ENCODE measurements at regions not wholly inside any gene's neighbourhood (a gene's known extent, or its start where the extent isn't known, plus 50 kb on each side); places are given as distances from the start of the nearest gene placed in this dataset.

GRCh38 chr7:51477323-51477722 is 160.7 kb upstream of the COBL start:
- no peak overlapping the region for H3K27ac Mint-ChIP-seq (ENCODE audit: unreplicated experiment)
- Histone ChIP-seq H4K20me1 (ENCODE audit: insufficient read depth, low read length) (no peaks in the 10 kb centered on the region), H3K27ac (ENCODE audit: low read depth, low read length) (no peak overlapping the region), H3K79me2 (ENCODE audit: insufficient read depth, low read length) (no peaks in the 10 kb centered on the region), H3K9ac (ENCODE audit: low read length) (no peak overlapping the region), H3K36me3 (ENCODE audit: insufficient read depth, low read length) (no peaks in the 10 kb centered on the region), H3K9me3 (ENCODE audit: insufficient read depth, low read depth, low read length) (peaks cover 7% of the 10 kb centered on the region), H3K4me1 (ENCODE audit: insufficient read depth, low read length) (no peaks in the 10 kb centered on the region), H3K27me3 (ENCODE audit: insufficient read depth, low read length) (no peaks in the 10 kb centered on the region), H3K4me3 (ENCODE audit: insufficient read depth, low read depth, low read length) (no peak overlapping the region), H2AFZ (ENCODE audit: low read depth, low read length) (no peak overlapping the region), H3K4me2 (ENCODE audit: low read length) (no peak overlapping the region)
- H3K4me1 Mint-ChIP-seq (ENCODE audit: low read depth, unreplicated experiment): peaks cover 7% of the 10 kb centered on the region
- H3K4me3 Mint-ChIP-seq (ENCODE audit: unreplicated experiment): no peak overlapping the region
- no peak for FAIRE-seq
- no peak for DNase-seq (ENCODE audit: low read depth)
- no peaks in the 10 kb centered on the region for H3K9me3 Mint-ChIP-seq (ENCODE audit: unreplicated experiment)
- TF ChIP-seq CTCF (IDR thresholded peaks at IDR 0.05; ENCODE audit: insufficient read depth, low read depth, low read length) (no peak), EZH2 (IDR thresholded peaks at IDR 0.05; ENCODE audit: insufficient read depth, low read length) (no peak)
- peaks cover 10% of the 10 kb centered on the region for H3K27me3 Mint-ChIP-seq (ENCODE audit: low read depth, unreplicated experiment)
- no peaks in the 10 kb centered on the region for H3K36me3 Mint-ChIP-seq (ENCODE audit: low read depth, unreplicated experiment)

GRCh38 chr7:51476026-51476425 is 159.4 kb upstream of the COBL start:
- no peak overlapping the region for H3K4me3 ChIP-seq (ENCODE audit: insufficient read depth, low read depth, low read length)
- H3K4me1 ChIP-seq (ENCODE audit: insufficient read depth, low read length): no peaks in the 10 kb centered on the region
- no peaks in the 10 kb centered on the region for H3K27me3 ChIP-seq (ENCODE audit: insufficient read depth, low read length)
- TF ChIP-seq CTCF (IDR thresholded peaks at IDR 0.05; ENCODE audit: insufficient read depth, low read depth, low read length) (no peak), EZH2 (IDR thresholded peaks at IDR 0.05; ENCODE audit: insufficient read depth, low read length) (no peak)
- H3K9ac ChIP-seq (ENCODE audit: low read length): no peak overlapping the region
- DNase-seq (ENCODE audit: low read depth) (no peak), FAIRE-seq (no peak)
- H4K20me1 ChIP-seq (ENCODE audit: insufficient read depth, low read length): no peaks in the 10 kb centered on the region
- no peaks in the 10 kb centered on the region for H3K79me2 ChIP-seq (ENCODE audit: insufficient read depth, low read length)
- H2AFZ ChIP-seq (ENCODE audit: low read depth, low read length): no peak overlapping the region
- no peak overlapping the region for H3K4me2 ChIP-seq (ENCODE audit: low read length)
- no peaks in the 10 kb centered on the region for H3K36me3 ChIP-seq (ENCODE audit: insufficient read depth, low read length)
- peaks cover 21% of the 10 kb centered on the region for H3K27me3 Mint-ChIP-seq (ENCODE audit: low read depth, unreplicated experiment)
- H3K4me1 Mint-ChIP-seq (ENCODE audit: low read depth, unreplicated experiment): peaks cover 4% of the 10 kb centered on the region
- no peak overlapping the region for H3K4me3 Mint-ChIP-seq (ENCODE audit: unreplicated experiment)
- no peaks in the 10 kb centered on the region for H3K9me3 Mint-ChIP-seq (ENCODE audit: unreplicated experiment)
- H3K27ac Mint-ChIP-seq (ENCODE audit: unreplicated experiment): no peak overlapping the region
- H3K9me3 ChIP-seq (ENCODE audit: insufficient read depth, low read depth, low read length): peaks cover 7% of the 10 kb centered on the region
- no peak overlapping the region for H3K27ac ChIP-seq (ENCODE audit: low read depth, low read length)
- no peaks in the 10 kb centered on the region for H3K36me3 Mint-ChIP-seq (ENCODE audit: low read depth, unreplicated experiment)

- Histone ChIP-seq H2AFZ (ENCODE audit: low read depth, low read length) (no peak overlapping the region), H3K4me2 (ENCODE audit: low read length) (no peak overlapping the region), H4K20me1 (ENCODE audit: insufficient read depth, low read length) (no peaks in the 10 kb centered on the region), H3K9ac (ENCODE audit: low read length) (no peak overlapping the region), H3K27ac (ENCODE audit: low read depth, low read length) (no peak overlapping the region), H3K4me1 (ENCODE audit: insufficient read depth, low read length) (no peaks in the 10 kb centered on the region), H3K9me3 (ENCODE audit: insufficient read depth, low read depth, low read length) (peaks cover 7% of the 10 kb centered on the region), H3K27me3 (ENCODE audit: insufficient read depth, low read length) (no peaks in the 10 kb centered on the region), H3K4me3 (ENCODE audit: insufficient read depth, low read depth, low read length) (no peak overlapping the region), H3K36me3 (ENCODE audit: insufficient read depth, low read length) (no peaks in the 10 kb centered on the region), H3K79me2 (ENCODE audit: insufficient read depth, low read length) (no peaks in the 10 kb centered on the region)
- peaks cover 21% of the 10 kb centered on the region for H3K27me3 Mint-ChIP-seq (ENCODE audit: low read depth, unreplicated experiment)
- no peak overlapping the region for H3K27ac Mint-ChIP-seq (ENCODE audit: unreplicated experiment)
- H3K4me1 Mint-ChIP-seq (ENCODE audit: low read depth, unreplicated experiment): peaks cover 4% of the 10 kb centered on the region
- TF ChIP-seq CTCF (IDR thresholded peaks at IDR 0.05; ENCODE audit: insufficient read depth, low read depth, low read length) (no peak), EZH2 (IDR thresholded peaks at IDR 0.05; ENCODE audit: insufficient read depth, low read length) (no peak)
- H3K9me3 Mint-ChIP-seq (ENCODE audit: unreplicated experiment): no peaks in the 10 kb centered on the region
- no peaks in the 10 kb centered on the region for H3K36me3 Mint-ChIP-seq (ENCODE audit: low read depth, unreplicated experiment)
- no peak overlapping the region for H3K4me3 Mint-ChIP-seq (ENCODE audit: unreplicated experiment)
- no peak for FAIRE-seq
- no peak for DNase-seq (ENCODE audit: low read depth)
These were observed 156.3 kb upstream of the COBL start for GRCh38 chr7:51472873-51473272.

Data from astrocyte (in vitro differentiated cells and primary cell).